ENCODE measurements at regions not wholly inside any gene's neighbourhood (a gene's known extent, or its start where the extent isn't known, plus 50 kb on each side); places are given as distances from the start of the nearest gene placed in this dataset.

GRCh38 chr2:195038153-195038552, 618.9 kb upstream of the SLC39A10 start:
- no peak for TF ChIP-seq POLR2A (IDR thresholded peaks at IDR 0.05; ENCODE audit: low read depth, low read length)
- TF ChIP-seq TAF1 (IDR thresholded peaks at IDR 0.05; ENCODE audit: borderline replicate concordance, low read depth, low read length) = no peak
- TF ChIP-seq POLR2AphosphoS5 (IDR thresholded peaks at IDR 0.05; ENCODE audit: low read depth, low read length) = no peak

Data from GM12892 (cell line).